Activated B cell treated with CpG ODN at 0.5 μM for 24 hours (primary cell): ENCODE measurements at regions not wholly inside any gene's neighbourhood (a gene's known extent, or its start where the extent isn't known, plus 50 kb on each side); places are given as distances from the start of the nearest gene placed in this dataset.

Experiments used
- ATAC-seq: fragments of 200-7000 bp; cut with Tn5 transposase; one replicate; pipeline ENCODE4 v1.10.0; 2021; ENCODE audit warnings: low read depth, mild to moderate bottlenecking, moderate library complexity
- CTCF ChIA-PET: fragments of 350-600 bp; sonication (Branson Sonifier 250); formaldehyde crosslinking; loops from one replicate; lab custom pipeline; 2021; ENCODE audit warnings: antibody characterized with exemption; lab: Charles Lee
- POLR2A ChIA-PET: fragments of 350-600 bp; sonication (Branson Sonifier 250); formaldehyde crosslinking; loops from one replicate; lab custom pipeline; 2021; ENCODE audit warnings: antibody characterized with exemption; lab: Charles Lee
- DNase-seq: peaks from one replicate; pipeline ENCODE4 v3.0.0; 2022
- H3K27ac Mint-ChIP-seq: one replicate; pipeline ENCODE4 v1.8.0; 2020; ENCODE audit warnings: mixed read lengths
- H3K27me3 Mint-ChIP-seq: one replicate; pipeline ENCODE4 v1.8.0; 2021; ENCODE audit warnings: mixed read lengths
- H3K36me3 Mint-ChIP-seq: one replicate; pipeline ENCODE4 v1.8.0; 2021; ENCODE audit warnings: low read depth, mixed read lengths
- H3K4me1 Mint-ChIP-seq: one replicate; pipeline ENCODE4 v1.8.0; 2021; ENCODE audit warnings: mixed read lengths
- H3K4me3 Mint-ChIP-seq: one replicate; pipeline ENCODE4 v1.8.0; 2020; ENCODE audit warnings: mild to moderate bottlenecking, mixed read lengths
- H3K9me3 Mint-ChIP-seq: one replicate; pipeline ENCODE4 v1.8.0; 2020; ENCODE audit warnings: mixed read lengths
- intact Hi-C: fragments of 100-400 bp; cut with micrococcal nuclease; formaldehyde crosslinking; loops from one replicate; pipeline ENCODE4 v1.15.1; 2024
- TF ChIP-seq, protein P1 (sequence below): fragments of 200-600 bp; IDR thresholded peaks from one replicate; pipeline ENCODE4 v1.8.0; 2022; ENCODE audit warnings: antibody characterized with exemption, mild to moderate bottlenecking

DNA sequence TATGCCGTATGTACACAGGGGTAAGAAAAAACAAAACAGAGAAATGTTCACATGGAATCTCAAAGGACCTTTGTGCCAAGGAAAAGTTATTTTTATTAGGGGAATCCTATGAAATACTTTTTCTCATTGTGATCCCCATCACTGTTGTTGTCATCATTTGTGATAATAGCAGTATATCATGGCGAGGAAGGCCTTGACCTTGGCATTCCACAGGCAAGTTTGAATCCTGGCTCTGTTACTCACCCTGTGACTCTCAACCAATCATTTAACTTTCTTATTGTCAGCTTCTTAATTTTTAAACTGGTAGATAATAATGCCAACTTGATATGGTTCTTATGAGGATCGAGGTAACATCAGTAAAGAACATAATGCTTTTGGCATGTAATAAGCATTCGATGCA is 142.2 kb upstream of the DDHD1 start:
- POLR2A ChIA-PET = interaction anchor here (0.7 kb wide), 1 partner anchor 135 kb away, joined by 3 read pairs; no protein-coding TSS in a partner anchor
- Mint-ChIP-seq H3K4me3 (no peak overlapping the region), H3K9me3 (no peaks in the 10 kb centered on the region), H3K4me1 (no peaks in the 10 kb centered on the region), H3K27ac (no peak overlapping the region), H3K36me3 (no peaks in the 10 kb centered on the region), H3K27me3 (no peaks in the 10 kb centered on the region)
- CTCF ChIA-PET = interaction anchor here (0.8 to 3.0 kb wide), 11 partner anchors 11 to 1055 kb away, joined by 3 to 30 read pairs (median 5); no protein-coding TSS in a partner anchor
- TF ChIP-seq, protein P1, sequence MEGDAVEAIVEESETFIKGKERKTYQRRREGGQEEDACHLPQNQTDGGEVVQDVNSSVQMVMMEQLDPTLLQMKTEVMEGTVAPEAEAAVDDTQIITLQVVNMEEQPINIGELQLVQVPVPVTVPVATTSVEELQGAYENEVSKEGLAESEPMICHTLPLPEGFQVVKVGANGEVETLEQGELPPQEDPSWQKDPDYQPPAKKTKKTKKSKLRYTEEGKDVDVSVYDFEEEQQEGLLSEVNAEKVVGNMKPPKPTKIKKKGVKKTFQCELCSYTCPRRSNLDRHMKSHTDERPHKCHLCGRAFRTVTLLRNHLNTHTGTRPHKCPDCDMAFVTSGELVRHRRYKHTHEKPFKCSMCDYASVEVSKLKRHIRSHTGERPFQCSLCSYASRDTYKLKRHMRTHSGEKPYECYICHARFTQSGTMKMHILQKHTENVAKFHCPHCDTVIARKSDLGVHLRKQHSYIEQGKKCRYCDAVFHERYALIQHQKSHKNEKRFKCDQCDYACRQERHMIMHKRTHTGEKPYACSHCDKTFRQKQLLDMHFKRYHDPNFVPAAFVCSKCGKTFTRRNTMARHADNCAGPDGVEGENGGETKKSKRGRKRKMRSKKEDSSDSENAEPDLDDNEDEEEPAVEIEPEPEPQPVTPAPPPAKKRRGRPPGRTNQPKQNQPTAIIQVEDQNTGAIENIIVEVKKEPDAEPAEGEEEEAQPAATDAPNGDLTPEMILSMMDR = no peak
- no peak for DNase-seq
- intact Hi-C loops = loop anchor here (5.0 kb wide), 1 partner anchor 1032 kb away; no protein-coding TSS in a partner anchor
- ATAC-seq = no peak

- Mint-ChIP-seq H3K27ac (no peak overlapping the region), H3K4me1 (no peaks in the 10 kb centered on the region), H3K9me3 (no peaks in the 10 kb centered on the region), H3K27me3 (no peaks in the 10 kb centered on the region), H3K4me3 (no peak overlapping the region), H3K36me3 (no peaks in the 10 kb centered on the region)
- ChIA-PET POLR2A (no interaction called here), CTCF (no interaction called here)
- ATAC-seq (no peak), DNase-seq (no peak)
- TF ChIP-seq, protein P1 = no peak
- intact Hi-C loops = no loop called here
Measured at GRCh38 chr14:53286301-53286700, 133.2 kb upstream of the DDHD1 start.

DNA sequence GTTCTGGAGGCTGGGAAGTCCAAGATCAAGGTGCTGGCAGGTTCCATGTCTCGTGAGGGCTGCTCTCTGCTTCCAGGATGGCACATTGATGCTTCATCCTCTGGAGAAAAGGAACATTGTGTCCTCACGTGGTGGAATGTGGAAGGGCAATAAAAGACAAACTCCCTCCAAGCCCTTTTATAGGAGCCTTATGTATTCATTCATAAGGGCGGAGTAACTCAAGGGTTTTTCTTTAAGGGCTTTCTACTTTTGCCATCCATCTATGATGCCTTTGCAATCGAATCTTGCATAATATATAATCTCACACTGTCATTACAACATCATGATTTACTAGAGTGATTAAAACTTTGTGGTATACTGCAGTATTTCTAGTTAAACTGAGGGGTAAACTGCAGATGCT is 132.7 kb upstream of the DDHD1 start:
- Mint-ChIP-seq H3K9me3 (peaks cover 2% of the 10 kb centered on the region), H3K27me3 (no peaks in the 10 kb centered on the region), H3K4me1 (no peaks in the 10 kb centered on the region), H3K4me3 (no peak overlapping the region), H3K36me3 (no peaks in the 10 kb centered on the region), H3K27ac (no peak overlapping the region)
- CTCF ChIA-PET = no interaction called here
- TF ChIP-seq, protein P1 = no peak
- DNase-seq (no peak), ATAC-seq (no peak)
- intact Hi-C loops = no loop called here
- POLR2A ChIA-PET = no interaction called here

GRCh38 chr14:53285064-53285463 is 131.9 kb upstream of the DDHD1 start:
- TF ChIP-seq, protein P1 = no peak
- ChIA-PET CTCF (interaction anchor here (1.1 kb wide), 1 partner anchor 11 kb away, joined by 3 read pairs; no protein-coding TSS in a partner anchor), POLR2A (no interaction called here)
- H3K27me3 Mint-ChIP-seq = no peaks in the 10 kb centered on the region
- DNase-seq = no peak
- H3K4me1 Mint-ChIP-seq = no peaks in the 10 kb centered on the region
- intact Hi-C loops = no loop called here
- no peak overlapping the region for H3K27ac Mint-ChIP-seq
- no peaks in the 10 kb centered on the region for H3K36me3 Mint-ChIP-seq
- peaks cover 7% of the 10 kb centered on the region for H3K9me3 Mint-ChIP-seq
- no peak overlapping the region for H3K4me3 Mint-ChIP-seq
- ATAC-seq = no peak

DNA sequence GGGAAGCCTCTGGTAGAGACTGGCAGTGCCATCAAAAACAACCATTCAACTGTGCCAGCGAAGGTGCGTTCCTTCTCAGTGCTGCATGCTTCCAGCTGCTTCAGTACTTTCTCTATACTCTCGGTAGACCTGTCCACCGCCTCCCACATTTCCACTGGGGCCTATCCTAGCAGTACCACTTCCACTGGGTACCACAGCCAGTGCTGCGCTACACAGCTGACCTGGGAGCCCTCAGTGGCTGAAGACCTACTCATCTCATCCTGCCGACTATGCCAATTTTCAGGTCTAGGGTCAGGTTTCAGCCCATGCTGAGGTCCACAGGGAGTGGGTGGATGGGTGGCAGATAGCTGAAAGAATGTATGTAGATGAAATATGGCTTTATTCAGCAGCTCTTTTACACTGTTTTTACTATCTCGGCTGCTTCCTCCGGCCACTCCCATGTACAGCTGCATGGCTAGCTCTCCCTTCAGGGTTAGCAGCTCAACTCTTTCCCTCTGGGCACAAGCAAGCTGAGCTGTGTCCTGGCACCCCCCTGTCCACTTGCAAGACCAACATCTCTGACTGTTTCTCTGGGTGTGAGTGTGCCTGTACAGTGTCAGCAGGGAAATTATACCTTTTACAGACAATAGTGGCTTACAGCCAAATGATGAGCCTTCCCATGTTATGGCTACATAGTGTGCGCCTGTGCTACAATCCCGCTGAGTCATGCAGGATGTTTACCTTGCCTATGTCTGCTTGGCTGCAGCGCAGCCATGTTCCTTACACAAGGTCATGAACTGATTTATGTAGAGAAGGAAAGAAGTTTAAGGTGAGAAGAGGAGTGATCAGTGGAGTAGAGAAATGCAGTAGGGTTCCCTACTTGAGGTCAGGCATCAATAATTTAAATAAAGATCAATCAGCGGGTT is 125.7 kb upstream of the DDHD1 start:
- Mint-ChIP-seq H3K4me1 (no peaks in the 10 kb centered on the region), H3K4me3 (no peak overlapping the region), H3K9me3 (peaks cover 15% of the 10 kb centered on the region), H3K27me3 (no peaks in the 10 kb centered on the region), H3K36me3 (no peaks in the 10 kb centered on the region), H3K27ac (no peak overlapping the region)
- intact Hi-C loops = no loop called here
- TF ChIP-seq, protein P1 = no peak
- ChIA-PET POLR2A (no interaction called here), CTCF (interaction anchor here (0.7 kb wide), 1 partner anchor 17 kb away, joined by 5 read pairs; no protein-coding TSS in a partner anchor)
- ATAC-seq (no peak), DNase-seq (no peak)
